HK-2 (cell line): ENCODE measurements at regions not wholly inside any gene's neighbourhood (a gene's known extent, or its start where the extent isn't known, plus 50 kb on each side); places are given as distances from the start of the nearest gene placed in this dataset.
"Not testable (repeated sequence)": the region's sequence is repeated elsewhere in the genome, so short reads cannot be mapped to it uniquely, and the experiment has no call there.

Experiments used
- DNase-seq: peaks from one replicate; pipeline ENCODE4 v3.0.0-alpha.2; 2018; ENCODE audit not compliant: unreplicated experiment

- no peak for DNase-seq
Measured at GRCh38 chr13:81394640-81395039, 1053.7 kb upstream of the SPRY2 start.

- no peak for DNase-seq
Measured at GRCh38 chr13:81393721-81394120, 1052.8 kb upstream of the SPRY2 start.

DNA sequence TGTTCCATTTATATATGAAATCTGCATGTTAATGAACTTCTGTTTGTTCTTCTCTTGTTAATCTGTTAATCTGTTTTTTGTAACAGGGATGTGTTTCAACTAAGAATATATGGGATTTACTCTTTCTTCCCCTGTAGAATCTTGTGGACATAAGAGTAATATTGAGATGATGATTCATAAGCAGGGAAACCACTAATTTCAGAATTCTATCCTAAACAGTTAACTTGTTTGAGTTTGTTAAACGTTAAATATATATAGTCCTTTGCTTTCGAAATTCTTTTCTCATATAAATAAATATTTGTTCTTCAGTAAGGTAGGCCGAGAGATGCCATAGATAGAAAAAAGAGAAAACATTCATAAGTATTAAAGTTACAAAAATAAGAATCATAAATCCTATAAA lies 1052.2 kb upstream of the SPRY2 start:
- no peak for DNase-seq

DNA sequence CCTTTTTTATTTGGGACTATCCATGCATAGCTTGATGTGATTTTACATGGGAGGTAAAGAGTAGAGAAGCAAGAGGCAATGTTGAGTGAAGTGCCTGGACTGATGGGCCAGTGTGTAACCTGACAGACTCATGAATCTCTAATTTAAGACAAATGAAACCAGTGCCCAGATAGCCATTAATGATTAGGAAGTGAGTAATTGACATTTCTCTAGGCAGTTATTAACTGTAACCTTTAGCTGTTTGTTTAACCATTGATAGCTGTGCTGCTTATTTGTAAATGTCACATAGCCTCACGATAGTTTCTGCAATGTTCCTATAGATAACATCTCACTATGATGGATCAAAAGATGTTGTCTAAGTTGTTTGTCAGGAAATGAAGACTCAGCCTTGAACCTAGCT lies 1047.5 kb upstream of the SPRY2 start:
- DNase-seq: no peak

GRCh38 chr13:81383444-81383843 lies 1042.5 kb upstream of the SPRY2 start:
- no peak for DNase-seq

DNA sequence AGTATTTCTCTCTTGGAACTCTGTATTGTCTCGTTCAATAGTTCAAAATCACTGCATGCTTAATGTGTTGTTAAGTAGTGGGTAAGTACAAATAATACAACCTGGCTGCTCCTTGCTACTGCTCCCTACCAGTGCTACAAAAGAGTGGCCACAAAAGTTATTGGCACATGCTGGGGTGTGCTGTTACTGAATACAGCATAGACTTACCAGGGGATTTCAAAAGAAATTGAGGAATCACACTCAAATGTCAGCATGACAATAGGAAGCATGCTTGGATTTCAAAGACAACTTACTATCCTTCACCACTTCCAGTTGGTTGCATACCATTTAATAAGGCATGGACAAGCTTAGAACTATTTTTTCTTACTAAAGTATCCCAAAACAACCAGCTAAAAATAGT lies 1041.3 kb upstream of the SPRY2 start:
- DNase-seq: no peak

GRCh38 chr13:81381560-81381959 lies 1040.6 kb upstream of the SPRY2 start:
- no peak for DNase-seq

DNA sequence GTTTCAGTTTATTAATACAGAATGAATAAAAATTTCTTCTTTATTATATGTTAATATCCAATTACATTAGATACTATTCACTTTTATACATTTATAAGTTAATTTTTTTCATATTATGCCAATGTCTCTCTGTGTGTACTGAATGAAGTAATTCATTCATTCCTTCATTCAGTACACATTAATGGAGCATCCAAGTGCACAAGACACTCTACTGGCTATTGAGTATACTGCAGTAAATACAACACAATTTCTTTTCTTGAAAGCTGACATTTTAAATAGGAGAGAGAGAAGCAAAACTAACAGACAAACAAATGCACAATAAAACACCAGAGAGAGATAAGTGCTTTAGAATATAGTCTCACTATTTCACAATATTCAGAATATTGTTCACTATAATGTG lies 1038.3 kb upstream of the SPRY2 start:
- DNase-seq: no peak

DNA sequence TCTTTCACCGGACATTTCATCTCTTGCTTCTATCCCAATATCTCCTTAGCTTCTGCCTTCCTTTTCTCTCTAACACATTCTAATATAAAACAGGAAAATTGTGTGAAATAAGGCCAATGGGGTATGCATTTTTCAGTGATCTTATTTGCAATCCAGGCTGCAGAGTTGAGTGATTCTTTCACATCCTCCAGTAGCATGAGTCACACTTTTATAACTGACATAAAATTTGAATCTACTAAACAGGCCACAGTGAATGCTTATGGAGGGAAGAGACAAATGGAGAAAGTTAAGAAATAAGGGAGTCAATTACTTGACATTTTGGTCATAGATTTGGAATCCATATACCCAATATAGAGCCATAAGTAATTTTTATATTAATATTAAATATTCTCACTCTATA lies 1037.0 kb upstream of the SPRY2 start:
- DNase-seq: no peak

DNA sequence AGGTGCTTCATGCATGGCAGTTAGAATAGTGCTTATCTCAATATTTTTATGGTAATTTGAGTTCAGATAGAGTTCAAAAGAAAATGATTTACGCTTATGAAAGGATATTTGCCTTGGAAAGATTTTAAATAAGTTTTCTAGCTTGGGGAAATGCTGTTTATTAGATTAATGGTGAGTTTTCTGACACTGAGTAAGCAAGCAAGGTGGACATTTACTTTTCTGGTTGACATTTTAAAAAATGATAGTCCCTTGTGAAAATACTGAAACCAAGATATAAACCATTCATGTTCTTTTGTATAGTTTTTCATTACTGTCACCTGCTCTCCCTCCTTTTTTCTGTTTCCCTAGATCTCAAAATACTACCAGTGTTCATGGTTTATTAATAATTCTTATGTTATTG lies 1034.8 kb upstream of the SPRY2 start:
- no peak for DNase-seq

DNA sequence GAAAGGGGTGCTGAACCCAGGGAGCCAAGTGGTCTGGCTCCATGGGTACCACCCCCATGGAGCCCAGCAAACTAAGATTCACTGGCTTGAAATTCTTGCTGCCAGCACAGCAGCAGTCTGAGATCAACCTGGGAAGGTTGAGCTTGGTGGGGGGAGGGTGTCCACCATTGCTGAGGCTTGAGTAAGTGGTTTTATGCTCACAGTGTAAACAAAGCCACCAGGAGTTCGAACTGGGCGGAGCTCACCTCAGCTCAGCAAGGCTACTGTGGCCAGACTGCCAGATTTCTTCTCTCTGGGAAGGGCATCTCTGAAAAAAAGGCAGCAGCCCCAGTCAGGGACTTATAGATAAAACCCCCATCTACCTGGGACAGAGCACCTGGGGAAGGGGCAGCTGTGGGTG lies 1021.8 kb upstream of the SPRY2 start:
- not testable (repeated sequence) for DNase-seq

DNA sequence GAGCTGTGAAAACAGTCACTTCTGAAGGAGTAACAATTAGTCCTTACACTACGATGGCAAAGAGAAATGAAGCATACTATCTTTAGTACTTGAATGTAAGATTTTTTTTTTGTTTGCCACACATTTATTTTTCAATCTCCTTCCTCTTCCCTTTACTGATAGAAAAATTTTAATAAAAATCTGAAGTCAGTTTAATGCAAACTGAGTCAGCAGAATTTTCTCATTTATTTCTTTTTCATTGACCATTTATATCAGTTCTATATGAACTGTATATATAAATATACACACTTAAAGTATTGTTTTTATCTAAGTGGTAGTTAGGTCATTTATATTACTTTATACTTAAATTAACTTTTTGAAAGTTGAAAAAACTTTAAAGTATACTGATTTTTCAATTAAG lies 1009.1 kb upstream of the SPRY2 start:
- DNase-seq: no peak

GRCh38 chr13:81340118-81341069 lies 999.5 kb upstream of the SPRY2 start:
- not testable (repeated sequence) for DNase-seq

DNA sequence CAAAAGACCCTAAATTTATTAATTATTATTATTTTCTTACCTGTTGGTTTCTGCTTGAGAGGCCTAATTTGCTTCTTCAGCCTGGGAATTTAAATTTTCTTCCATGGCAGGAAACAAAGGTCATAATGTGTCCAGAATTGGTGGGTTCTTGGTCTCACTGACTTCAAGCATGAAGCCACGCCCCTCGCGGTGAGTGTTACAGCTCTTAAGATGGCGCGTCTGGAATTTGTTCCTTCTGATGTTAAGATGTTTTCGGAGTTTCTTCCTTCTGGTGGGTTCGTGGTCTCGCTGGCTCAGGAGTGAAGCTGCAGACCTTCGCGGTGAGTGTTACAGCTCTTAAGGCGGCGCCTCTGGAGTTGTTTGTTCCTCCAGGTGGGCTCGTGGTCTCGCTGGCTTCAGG lies 998.7 kb upstream of the SPRY2 start:
- DNase-seq: not testable (repeated sequence)

DNA sequence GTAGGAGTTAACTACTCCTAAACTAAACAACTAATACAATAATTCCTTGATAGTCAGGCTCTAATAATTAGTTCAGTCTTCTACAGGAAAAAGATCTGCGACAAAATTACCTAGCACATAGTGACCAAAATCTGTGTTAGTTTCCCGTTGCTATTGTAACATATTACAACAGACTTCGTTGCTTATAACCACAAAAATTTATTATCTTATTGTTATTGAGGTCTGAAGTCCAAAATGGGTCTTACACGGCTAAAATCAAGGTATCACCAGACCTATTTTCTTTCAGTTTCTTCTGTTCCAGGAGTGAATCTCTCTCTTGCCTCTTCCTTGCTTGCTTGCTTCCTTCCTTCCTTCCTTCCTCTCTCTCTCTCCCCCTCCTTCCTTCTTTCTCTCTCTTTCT lies 993.6 kb upstream of the SPRY2 start:
- DNase-seq: no peak

DNA sequence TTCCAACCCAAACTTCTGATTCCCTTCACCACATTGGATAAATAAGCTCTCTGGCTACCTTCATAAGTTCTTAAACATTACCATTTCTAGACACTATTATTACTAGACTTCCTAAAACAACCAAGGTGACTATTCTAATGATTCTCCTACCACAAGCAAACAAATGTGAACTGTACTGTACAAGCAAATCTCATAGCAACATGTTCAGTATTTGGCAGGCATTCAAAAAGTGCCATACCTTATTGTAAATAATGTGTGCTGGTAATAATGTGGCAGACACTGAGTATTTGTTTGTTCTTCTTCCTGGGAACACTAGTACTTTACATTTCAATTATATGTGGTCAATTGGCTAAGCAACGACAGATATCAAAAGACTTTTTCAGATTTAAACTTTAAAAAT lies 986.0 kb upstream of the SPRY2 start:
- no peak for DNase-seq

GRCh38 chr13:81320516-81320915 lies 979.6 kb upstream of the SPRY2 start:
- no peak for DNase-seq

DNA sequence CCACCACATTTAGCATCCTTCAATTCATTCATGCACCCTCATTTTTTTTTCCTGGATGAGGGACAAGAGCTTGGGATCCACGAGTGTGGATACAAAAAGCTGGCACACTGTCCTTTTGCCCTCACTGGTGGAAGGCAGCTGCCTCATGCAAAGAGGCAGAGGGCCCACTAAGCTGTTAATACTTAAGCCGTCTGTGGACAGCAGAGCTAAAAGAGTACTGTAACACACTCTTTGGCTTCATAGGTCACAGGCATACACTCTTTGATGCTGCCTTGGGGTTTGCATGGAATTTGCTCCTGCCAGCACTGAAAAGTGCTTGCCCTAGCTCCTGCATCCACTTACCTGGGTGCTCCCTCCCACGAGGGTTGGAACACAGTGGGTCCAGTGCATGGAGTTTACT lies 978.4 kb upstream of the SPRY2 start:
- no peak for DNase-seq

DNA sequence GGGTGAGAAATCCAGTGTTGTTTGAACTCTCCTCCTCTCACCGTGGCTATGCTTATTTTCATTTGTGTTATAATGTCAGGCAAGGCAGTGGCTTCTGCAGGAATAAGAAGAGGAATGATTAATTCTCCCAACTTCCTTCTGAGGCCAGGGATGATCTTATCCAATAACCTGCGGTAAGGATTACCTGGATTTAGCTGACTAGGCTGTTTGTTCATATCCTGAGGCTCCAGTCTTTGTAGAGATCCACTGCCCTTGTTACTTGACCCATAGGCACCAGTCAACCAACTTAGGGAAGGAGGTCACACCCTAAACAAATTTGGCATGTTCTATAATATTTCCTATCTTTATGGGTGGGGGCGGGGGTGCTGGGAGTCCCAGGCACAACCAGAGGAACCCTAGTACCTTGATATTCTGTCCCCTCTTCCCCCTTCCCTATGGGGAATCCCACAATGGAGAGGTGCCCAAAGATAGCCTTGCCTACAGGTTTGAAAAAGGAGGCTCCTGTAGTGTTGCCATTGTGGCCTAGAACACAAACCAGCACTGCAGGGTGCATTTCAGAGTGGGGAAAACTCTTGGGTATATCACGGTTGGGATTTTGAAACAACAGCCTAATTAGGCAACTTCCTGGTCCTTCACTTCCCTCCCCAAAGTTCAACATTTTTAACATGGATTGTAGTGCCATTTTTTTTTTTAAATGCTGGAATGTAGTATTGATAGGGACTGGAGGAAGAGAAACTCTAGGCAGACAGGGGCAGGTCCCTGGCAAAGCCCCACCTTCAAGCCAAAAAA lies 977.5 kb upstream of the SPRY2 start:
- DNase-seq: no peak

- DNase-seq: no peak
Measured at GRCh38 chr13:81314461-81314860, 973.5 kb upstream of the SPRY2 start.

GRCh38 chr13:81305928-81306327 lies 965.0 kb upstream of the SPRY2 start:
- no peak for DNase-seq

DNA sequence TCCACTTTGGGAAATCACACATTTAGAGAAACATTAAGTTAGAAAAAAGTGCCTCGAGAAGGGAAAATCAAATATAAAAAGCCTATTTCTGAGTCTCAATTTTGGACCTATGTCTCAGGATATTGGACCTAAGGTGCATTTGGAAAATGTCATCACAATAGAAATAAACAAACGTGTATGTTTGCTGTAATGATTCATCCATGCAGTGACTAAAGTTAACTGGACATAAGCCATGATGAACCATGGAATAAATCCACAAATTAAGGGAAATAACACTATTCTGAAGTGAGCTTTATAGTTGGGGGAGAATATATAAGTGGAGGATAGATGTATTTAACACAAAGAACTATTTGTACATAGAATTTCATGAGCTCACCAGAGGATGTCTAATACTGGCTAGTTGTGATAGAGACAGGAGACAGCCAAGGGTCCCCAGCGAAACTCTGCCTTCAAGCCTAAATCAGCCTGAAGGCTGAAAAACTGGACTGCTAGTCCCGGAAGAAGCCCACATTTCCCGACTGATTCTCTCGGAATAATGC lies 963.3 kb upstream of the SPRY2 start:
- no peak for DNase-seq

- DNase-seq: no peak
Measured at GRCh38 chr13:81302677-81303076, 961.8 kb upstream of the SPRY2 start.
